Karpas-422 (cell line): ENCODE measurements at regions not wholly inside any gene's neighbourhood (a gene's known extent, or its start where the extent isn't known, plus 50 kb on each side); places are given as distances from the start of the nearest gene placed in this dataset.

ENCODE experiments used
- DNase-seq: peaks from one replicate; pipeline ENCODE4 v3.0.0-alpha.2; 2015
- H2AFZ ChIP-seq: fragments of 200-600 bp; sonication (generic); 2 replicates; pipeline ENCODE4 v1.6.1; 2014; ENCODE audit warnings: antibody characterized with exemption, low read length, mixed read lengths
- H3K27ac ChIP-seq: fragments of 200-600 bp; sonication (generic); 2 replicates; pipeline ENCODE4 v1.5.1; 2014; ENCODE audit warnings: mild to moderate bottlenecking, low read length, moderate library complexity
- H3K27me3 ChIP-seq: fragments of 200-600 bp; sonication (generic); 2 replicates; pipeline ENCODE4 v1.6.1; 2014; ENCODE audit warnings: low read length, mixed read lengths
- H3K36me3 ChIP-seq: fragments of 200-600 bp; sonication (generic); 2 replicates; pipeline ENCODE4 v1.6.1; 2014; ENCODE audit warnings: low read length, mixed read lengths; ENCODE audit not compliant: insufficient read depth
- H3K4me1 ChIP-seq: fragments of 200-600 bp; sonication (generic); 2 replicates; pipeline ENCODE4 v1.6.1; 2014; ENCODE audit warnings: mild to moderate bottlenecking, low read length, mixed read lengths
- H3K4me2 ChIP-seq: fragments of 200-600 bp; sonication (generic); 2 replicates; pipeline ENCODE4 v1.6.1; 2014; ENCODE audit warnings: low read length, low read depth, mild to moderate bottlenecking; ENCODE audit not compliant: poor library complexity, severe bottlenecking
- H3K4me3 ChIP-seq: fragments of 200-600 bp; sonication (generic); 2 replicates; pipeline ENCODE4 v1.5.1; 2014; ENCODE audit warnings: mild to moderate bottlenecking, antibody characterized with exemption, low read length, mixed read lengths
- H3K79me2 ChIP-seq: fragments of 200-600 bp; sonication (generic); 2 replicates; pipeline ENCODE4 v1.6.1; 2014; ENCODE audit warnings: mild to moderate bottlenecking, low read length, mixed read lengths
- H3K9ac ChIP-seq: fragments of 200-600 bp; sonication (generic); 2 replicates; pipeline ENCODE4 v1.6.0; 2014; ENCODE audit warnings: low read length
- H3K9me2 ChIP-seq: fragments of 200-600 bp; sonication (generic), shearing (Covaris generic); replicated peaks from 2 replicates; pipeline ENCODE4 v1.6.0; 2014; ENCODE audit warnings: mild to moderate bottlenecking, low read length, moderate library complexity; ENCODE audit not compliant: insufficient read depth
- H3K9me3 ChIP-seq: fragments of 300-700, 200-600 bp; sonication (generic); 2 replicates; pipeline ENCODE4 v1.6.1; 2014; ENCODE audit warnings: low read length, mixed read lengths
- H4K20me1 ChIP-seq: fragments of 200-600 bp; sonication (generic); 2 replicates; pipeline ENCODE4 v1.6.1; 2014; ENCODE audit warnings: mild to moderate bottlenecking, antibody characterized with exemption, low read length, low read depth; ENCODE audit not compliant: insufficient read depth

DNA sequence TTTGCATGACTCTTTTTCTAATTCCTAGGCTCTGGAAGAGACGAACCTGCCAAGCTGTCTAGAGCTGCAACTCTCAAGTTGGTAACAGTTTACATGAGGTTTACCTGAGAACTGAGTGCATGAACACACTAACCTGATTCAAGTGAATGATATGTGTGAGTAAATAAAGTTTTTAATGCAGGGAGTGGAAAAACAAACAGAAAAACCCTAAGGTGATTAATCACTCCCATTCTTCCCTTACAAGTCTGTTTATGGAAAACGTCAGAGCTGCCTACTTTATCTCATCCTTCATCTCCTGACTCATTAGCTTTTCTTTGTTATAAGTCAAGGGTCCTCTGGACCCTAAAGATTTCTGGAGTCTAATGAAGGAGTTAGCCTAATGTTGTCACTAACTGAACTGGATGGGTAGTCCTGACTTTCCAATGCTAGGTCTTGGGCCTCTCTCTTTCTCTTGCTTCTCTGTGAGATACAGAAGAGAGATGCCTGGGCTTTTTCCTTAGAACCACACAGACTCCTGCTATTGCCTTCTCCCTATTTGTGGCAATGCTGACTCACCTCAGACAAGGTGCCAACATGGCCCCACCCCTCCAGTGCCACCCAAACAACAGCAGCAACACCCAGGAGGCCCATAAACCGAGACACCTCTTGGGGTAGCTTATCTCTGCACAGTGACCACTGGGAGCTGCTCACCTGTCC is 952.4 kb downstream of the EPHA4 start:
- no peaks in the 10 kb centered on the region for H4K20me1 ChIP-seq
- no peaks in the 10 kb centered on the region for H3K9me2 ChIP-seq
- no peak overlapping the region for H3K9ac ChIP-seq
- no peaks in the 10 kb centered on the region for H3K79me2 ChIP-seq
- no peak overlapping the region for H2AFZ ChIP-seq
- H3K27me3 ChIP-seq, result no peaks in the 10 kb centered on the region
- no peaks in the 10 kb centered on the region for H3K9me3 ChIP-seq
- H3K4me2 ChIP-seq, result no peak overlapping the region
- DNase-seq, result no peak
- H3K4me3 ChIP-seq, result no peak overlapping the region
- no peaks in the 10 kb centered on the region for H3K36me3 ChIP-seq
- no peaks in the 10 kb centered on the region for H3K4me1 ChIP-seq
- H3K27ac ChIP-seq, result no peak overlapping the region

DNA sequence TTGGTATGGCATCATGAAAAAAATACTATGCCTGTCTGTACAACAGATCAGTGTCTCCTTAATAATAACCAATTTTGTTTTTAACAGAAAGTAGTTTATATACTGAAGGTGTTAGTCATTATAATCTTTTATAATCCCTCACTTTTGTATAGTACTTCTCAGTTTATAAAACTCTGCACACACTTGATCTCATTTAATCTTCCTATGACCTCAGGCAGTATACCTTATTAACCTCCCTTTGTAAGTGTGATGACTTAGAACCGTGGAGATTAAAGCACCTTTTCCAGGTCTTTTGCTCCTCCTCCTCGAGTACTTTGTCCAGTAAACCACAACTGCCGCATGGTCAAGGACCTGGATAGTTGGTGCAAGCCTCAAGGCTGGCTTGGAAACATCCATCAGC is 945.5 kb downstream of the EPHA4 start:
- Histone ChIP-seq H4K20me1 (no peaks in the 10 kb centered on the region), H3K4me3 (no peak overlapping the region), H2AFZ (no peak overlapping the region), H3K27ac (no peak overlapping the region), H3K9me2 (no peaks in the 10 kb centered on the region), H3K79me2 (no peaks in the 10 kb centered on the region), H3K9ac (no peak overlapping the region), H3K4me2 (no peak overlapping the region), H3K36me3 (no peaks in the 10 kb centered on the region), H3K27me3 (no peaks in the 10 kb centered on the region), H3K9me3 (no peaks in the 10 kb centered on the region), H3K4me1 (no peaks in the 10 kb centered on the region)
- DNase-seq, result no peak

DNA sequence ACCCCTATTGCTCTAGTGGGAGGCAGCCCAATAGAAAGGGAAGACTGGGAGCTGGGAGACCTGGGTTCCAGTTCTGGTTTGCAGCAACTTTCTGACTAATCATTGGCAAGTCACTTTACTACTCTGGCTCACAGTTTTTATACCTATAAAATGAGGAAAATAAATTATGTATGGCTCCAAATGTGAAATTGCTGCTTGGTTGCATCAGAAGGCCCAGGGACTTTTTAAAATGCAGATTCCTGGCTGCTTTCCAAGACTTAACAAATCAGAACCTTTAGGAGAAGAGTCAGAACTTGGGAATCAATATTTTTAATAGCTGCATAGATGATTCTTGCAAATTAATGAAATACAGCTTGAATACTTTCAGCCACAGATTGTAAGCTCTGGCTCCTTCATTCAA is 943.9 kb downstream of the EPHA4 start:
- DNase-seq, result no peak
- Histone ChIP-seq H3K79me2 (no peaks in the 10 kb centered on the region), H3K9me3 (no peaks in the 10 kb centered on the region), H3K4me2 (no peak overlapping the region), H3K36me3 (no peaks in the 10 kb centered on the region), H3K4me3 (no peak overlapping the region), H3K27ac (no peak overlapping the region), H3K9ac (no peak overlapping the region), H2AFZ (no peak overlapping the region), H4K20me1 (no peaks in the 10 kb centered on the region), H3K27me3 (no peaks in the 10 kb centered on the region), H3K4me1 (no peaks in the 10 kb centered on the region), H3K9me2 (no peaks in the 10 kb centered on the region)

DNA sequence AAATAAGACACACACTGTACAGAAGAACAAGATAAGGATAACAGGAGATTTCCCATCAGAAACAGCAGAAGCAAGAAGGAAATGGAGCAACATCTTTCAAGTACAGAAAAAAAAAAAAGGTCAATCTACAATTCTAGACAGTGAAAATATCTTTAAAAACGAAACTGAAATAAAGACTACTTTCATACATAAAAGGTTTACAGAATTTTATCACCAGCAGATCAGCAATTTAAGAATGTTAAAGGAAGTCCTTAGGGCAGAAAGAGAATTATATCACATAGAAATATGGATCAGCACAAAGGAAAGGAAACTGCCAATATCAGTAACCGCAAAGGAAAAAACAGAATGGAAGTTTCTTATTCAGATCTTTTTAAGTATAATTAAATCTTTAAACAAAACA is 931.0 kb downstream of the EPHA4 start:
- Histone ChIP-seq H3K79me2 (no peaks in the 10 kb centered on the region), H3K27me3 (no peaks in the 10 kb centered on the region), H3K9me2 (no peaks in the 10 kb centered on the region), H3K4me3 (no peak overlapping the region), H3K4me1 (peaks cover 7% of the 10 kb centered on the region), H3K27ac (no peak overlapping the region), H3K9ac (no peak overlapping the region), H3K9me3 (no peaks in the 10 kb centered on the region), H4K20me1 (no peaks in the 10 kb centered on the region), H3K36me3 (no peaks in the 10 kb centered on the region), H3K4me2 (no peak overlapping the region), H2AFZ (no peak overlapping the region)
- no peak for DNase-seq

DNA sequence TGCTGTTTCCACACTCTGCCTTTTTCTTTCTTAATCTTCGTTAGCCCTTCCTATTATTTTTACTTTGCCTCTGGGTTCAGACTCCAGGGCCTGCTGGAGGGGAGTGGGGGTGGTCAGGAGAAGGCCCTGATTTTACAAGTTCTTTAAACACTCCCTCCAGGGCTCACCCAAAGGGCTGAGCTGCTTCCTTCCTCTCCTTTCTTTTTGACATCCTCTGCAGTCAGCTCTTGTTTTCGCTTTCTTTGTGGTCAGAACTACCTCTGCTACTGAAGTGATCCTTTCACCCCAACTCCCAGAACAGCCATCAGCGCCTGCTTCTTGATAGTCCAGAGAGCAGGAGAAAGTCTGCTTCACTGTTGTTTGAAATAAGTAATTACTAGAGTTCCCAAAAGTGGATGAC is 925.7 kb downstream of the EPHA4 start:
- Histone ChIP-seq H3K27me3 (no peaks in the 10 kb centered on the region), H3K4me3 (no peak overlapping the region), H3K4me1 (peaks cover 7% of the 10 kb centered on the region), H3K9me2 (no peaks in the 10 kb centered on the region), H3K79me2 (no peaks in the 10 kb centered on the region), H3K36me3 (no peaks in the 10 kb centered on the region), H3K9me3 (no peaks in the 10 kb centered on the region), H3K9ac (no peak overlapping the region), H3K27ac (no peak overlapping the region), H3K4me2 (no peak overlapping the region), H4K20me1 (no peaks in the 10 kb centered on the region), H2AFZ (no peak overlapping the region)
- no peak for DNase-seq

DNA sequence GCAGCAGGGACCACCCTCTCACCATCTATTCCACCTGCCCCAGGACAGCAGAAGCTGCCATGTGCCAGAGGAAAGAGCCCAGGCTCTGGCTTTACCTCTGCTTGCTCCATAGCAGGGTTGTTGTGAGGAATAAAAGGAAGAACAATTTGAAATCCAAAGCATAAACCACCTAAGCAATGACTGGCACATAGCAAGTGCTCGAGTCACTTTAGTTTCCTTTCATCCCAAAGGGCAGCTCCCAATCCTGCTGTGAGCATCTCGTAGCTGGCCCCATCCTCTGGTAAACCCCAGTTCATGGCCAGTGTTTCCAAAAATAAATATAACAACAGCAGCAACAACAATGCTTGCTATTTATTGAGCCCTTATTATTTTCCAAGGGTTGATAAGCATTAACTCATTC is 923.5 kb downstream of the EPHA4 start:
- peaks cover 7% of the 10 kb centered on the region for H3K4me1 ChIP-seq

DNA sequence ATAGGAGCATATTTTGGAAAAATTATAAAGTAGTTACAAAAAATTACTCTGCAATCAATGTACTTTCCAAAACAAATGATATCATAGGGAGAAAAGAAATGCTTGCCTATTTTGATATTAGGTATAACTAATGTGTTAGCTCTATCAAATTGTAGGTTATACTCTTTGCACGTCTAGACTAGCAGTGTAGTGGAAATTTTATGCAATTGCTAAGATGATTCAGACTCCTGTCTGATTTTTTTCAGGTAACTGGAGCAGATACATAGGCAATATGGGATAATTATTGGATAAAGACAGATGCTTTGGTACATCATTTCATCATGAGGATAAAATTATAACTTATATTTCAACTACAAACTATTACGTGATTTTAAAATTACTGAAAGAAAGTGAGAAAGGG is 918.3 kb downstream of the EPHA4 start:
- no peaks in the 10 kb centered on the region for H3K79me2 ChIP-seq
- no peaks in the 10 kb centered on the region for H3K9me3 ChIP-seq

More for the DNA sequence above, 923.5 kb downstream of the EPHA4 start:
- Histone ChIP-seq H4K20me1 (no peaks in the 10 kb centered on the region), H3K9me3 (no peaks in the 10 kb centered on the region), H3K36me3 (no peaks in the 10 kb centered on the region), H3K9ac (no peak overlapping the region), H3K4me3 (no peak overlapping the region), H3K79me2 (no peaks in the 10 kb centered on the region), H3K9me2 (no peaks in the 10 kb centered on the region), H3K27me3 (no peaks in the 10 kb centered on the region), H3K4me2 (no peak overlapping the region), H2AFZ (no peak overlapping the region), H3K27ac (no peak overlapping the region)
- no peak for DNase-seq

DNA sequence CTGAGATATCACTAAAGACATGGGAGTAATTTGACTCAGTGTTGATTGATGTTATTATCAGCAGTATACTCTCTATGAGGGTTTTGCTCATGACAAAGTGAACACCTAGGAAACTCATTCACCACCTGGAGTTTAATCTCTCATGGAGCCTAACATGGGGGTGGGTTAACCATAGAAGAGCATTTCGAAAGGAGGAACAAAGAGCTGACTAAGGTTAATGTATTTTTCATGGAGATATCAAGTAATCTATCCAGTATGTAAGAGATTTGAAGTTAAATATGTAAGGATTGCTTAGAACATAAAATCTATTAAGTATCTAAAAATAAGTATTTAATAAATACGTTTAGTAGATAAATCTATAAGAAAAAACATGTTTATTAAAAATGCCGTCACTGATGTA is 917.8 kb downstream of the EPHA4 start:
- Histone ChIP-seq H3K27ac (no peak overlapping the region), H3K9ac (no peak overlapping the region), H3K4me3 (no peak overlapping the region), H3K79me2 (no peaks in the 10 kb centered on the region), H2AFZ (no peak overlapping the region), H4K20me1 (no peaks in the 10 kb centered on the region), H3K27me3 (no peaks in the 10 kb centered on the region), H3K36me3 (no peaks in the 10 kb centered on the region), H3K9me3 (no peaks in the 10 kb centered on the region), H3K4me1 (no peaks in the 10 kb centered on the region), H3K9me2 (no peaks in the 10 kb centered on the region), H3K4me2 (no peak overlapping the region)
- no peak for DNase-seq

More for the DNA sequence above, 918.3 kb downstream of the EPHA4 start:
- Histone ChIP-seq H3K4me1 (no peaks in the 10 kb centered on the region), H3K27ac (no peak overlapping the region), H4K20me1 (no peaks in the 10 kb centered on the region), H3K4me3 (no peak overlapping the region), H3K9me2 (no peaks in the 10 kb centered on the region), H3K9ac (no peak overlapping the region), H3K36me3 (no peaks in the 10 kb centered on the region), H3K27me3 (no peaks in the 10 kb centered on the region), H3K4me2 (no peak overlapping the region), H2AFZ (no peak overlapping the region)
- no peak for DNase-seq
